ENCODE measurements at regions not wholly inside any gene's neighbourhood (a gene's known extent, or its start where the extent isn't known, plus 50 kb on each side); places are given as distances from the start of the nearest gene placed in this dataset.

GRCh38 chr5:136811086-136811485 lies 445.7 kb upstream of the TRPC7 start:
- no peak for DNase-seq

- no peak for DNase-seq
Observed at GRCh38 chr5:136810261-136810801, 445.0 kb upstream of the TRPC7 start.

GRCh38 chr5:136809382-136809781 lies 444.0 kb upstream of the TRPC7 start:
- DNase-seq: no peak

- no peak for DNase-seq
Observed at GRCh38 chr5:136808756-136809155, 443.4 kb upstream of the TRPC7 start.

- DNase-seq: no peak
Observed at GRCh38 chr5:136805466-136805865, 440.1 kb upstream of the TRPC7 start.

- peak; percentile 40 for DNase-seq
Observed at GRCh38 chr5:136802383-136802782, 437.0 kb upstream of the TRPC7 start.

- no peak for DNase-seq
Observed at GRCh38 chr5:136799806-136800372, 434.5 kb upstream of the TRPC7 start.

GRCh38 chr5:136793300-136793699 lies 428.0 kb upstream of the TRPC7 start:
- DNase-seq: no peak

GRCh38 chr5:136781464-136781863 lies 416.1 kb upstream of the TRPC7 start:
- DNase-seq: no peak

- DNase-seq: no peak
Observed at GRCh38 chr5:136780518-136780917, 415.2 kb upstream of the TRPC7 start.

GRCh38 chr5:136776022-136776927 lies 410.9 kb upstream of the TRPC7 start:
- DNase-seq: no peak

GRCh38 chr5:136772491-136772890 lies 407.1 kb upstream of the TRPC7 start:
- DNase-seq: no peak

- DNase-seq: peak; percentile 64
Observed at GRCh38 chr5:136769900-136770684, 404.7 kb upstream of the TRPC7 start.

GRCh38 chr5:136769093-136769492 lies 403.7 kb upstream of the TRPC7 start:
- no peak for DNase-seq

GRCh38 chr5:136768457-136768856 lies 403.1 kb upstream of the TRPC7 start:
- no peak for DNase-seq

- DNase-seq: no peak
Observed at GRCh38 chr5:136766456-136766855, 401.1 kb upstream of the TRPC7 start.

- peak; percentile 18 for DNase-seq
Observed at GRCh38 chr5:136764601-136765000, 399.3 kb upstream of the TRPC7 start.

GRCh38 chr5:136763548-136763947 lies 398.2 kb upstream of the TRPC7 start:
- no peak for DNase-seq

- DNase-seq: no peak
Observed at GRCh38 chr5:136754216-136754615, 388.9 kb upstream of the TRPC7 start.

- DNase-seq: no peak
Observed at GRCh38 chr5:136750224-136750862, 385.0 kb upstream of the TRPC7 start.

- no peak for DNase-seq
Observed at GRCh38 chr5:136749016-136749415, 383.7 kb upstream of the TRPC7 start.

GRCh38 chr5:136743052-136743451 lies 377.7 kb upstream of the TRPC7 start:
- DNase-seq: no peak

Measured in left kidney (tissue), 1 donor.